HG03175 (cell line): ENCODE measurements at regions not wholly inside any gene's neighbourhood (a gene's known extent, or its start where the extent isn't known, plus 50 kb on each side); places are given as distances from the start of the nearest gene placed in this dataset.
"Not testable (repeated sequence)": the region's sequence is repeated elsewhere in the genome, so short reads cannot be mapped to it uniquely, and the experiment has no call there.

ENCODE experiments used
- ATAC-seq: cut with Tn5 transposase; IDR thresholded peaks from one replicate; pipeline ENCODE4 v1.9.1; 2021; ENCODE audit warnings: mild to moderate bottlenecking, moderate library complexity; ENCODE audit not compliant: unreplicated experiment

DNA sequence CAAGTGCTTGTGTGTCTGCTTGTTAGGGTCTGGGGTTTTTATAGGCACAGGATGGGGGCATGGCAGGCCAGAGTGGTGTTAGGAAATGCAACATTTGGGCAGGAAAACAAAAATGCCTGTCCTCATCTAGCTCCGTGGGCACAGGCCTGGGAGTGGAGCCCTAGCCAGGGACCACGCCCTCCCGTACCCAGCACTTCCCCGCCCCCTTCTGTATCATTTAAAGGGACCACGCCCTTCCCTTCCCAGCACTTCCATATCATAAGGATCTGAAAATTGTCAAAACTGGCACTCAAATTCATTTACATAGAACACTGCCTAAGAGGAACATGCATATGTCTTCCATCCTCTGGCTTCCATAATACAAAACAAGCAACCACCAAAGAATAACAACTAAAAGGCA is 185.8 kb downstream of the B3GLCT start:
- ATAC-seq, result no peak

DNA sequence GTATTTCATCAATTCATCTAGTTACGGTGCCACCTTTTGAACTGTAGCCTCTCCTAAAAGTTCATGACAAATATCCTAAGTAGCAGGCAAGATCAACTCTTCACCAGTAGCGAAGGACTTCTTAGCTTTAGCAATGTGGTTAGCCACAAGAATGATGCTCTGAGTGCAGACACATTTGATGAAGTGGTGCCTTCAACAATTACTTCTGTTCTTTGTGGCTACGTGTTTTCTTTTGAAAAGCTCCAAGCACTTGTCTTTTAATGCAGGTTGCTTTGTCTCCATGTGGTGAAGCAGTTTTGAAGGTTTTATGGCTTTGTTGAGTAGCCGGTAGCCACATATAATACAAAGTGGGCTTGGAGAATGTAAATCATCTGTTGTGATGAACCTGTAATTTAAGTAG is 194.7 kb downstream of the B3GLCT start:
- ATAC-seq, result no peak

DNA sequence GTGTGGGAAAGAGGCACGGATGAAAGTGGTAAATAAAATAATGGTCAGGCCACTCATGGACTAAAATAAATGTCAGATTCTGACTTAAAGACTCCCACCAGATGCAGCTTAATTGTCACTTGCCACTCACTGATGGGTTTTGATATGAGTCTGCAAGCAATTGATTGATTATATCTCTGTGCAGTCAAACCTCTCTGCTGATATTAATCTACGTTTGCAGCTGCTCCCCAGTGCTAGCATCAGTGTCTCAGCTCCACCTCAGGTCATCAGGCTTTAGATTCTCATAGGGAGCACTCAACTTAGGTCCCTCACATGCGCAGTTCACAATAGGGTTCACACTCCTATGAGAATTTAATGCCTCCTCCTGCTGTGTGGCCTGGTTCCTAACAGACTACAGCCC is 195.3 kb downstream of the B3GLCT start:
- no peak for ATAC-seq

DNA sequence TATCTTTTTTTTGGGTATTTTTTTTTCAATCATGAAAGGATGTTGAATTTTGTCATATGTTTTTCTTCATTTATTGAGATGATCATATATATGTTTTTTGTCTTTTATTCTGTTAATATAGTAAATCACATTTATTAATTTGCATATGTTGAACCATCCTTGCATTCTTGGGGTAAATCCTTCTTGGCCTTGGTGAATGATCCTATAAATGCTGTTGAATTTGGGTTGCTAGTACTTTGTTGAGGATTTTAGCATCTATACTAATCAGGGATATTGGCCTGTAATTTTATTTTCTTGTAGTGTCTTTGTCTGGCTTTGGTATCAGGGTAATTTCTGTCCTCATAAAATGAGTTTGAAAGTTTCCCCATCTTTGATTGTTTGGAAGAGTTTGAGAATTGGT is 199.9 kb downstream of the B3GLCT start:
- no peak for ATAC-seq

DNA sequence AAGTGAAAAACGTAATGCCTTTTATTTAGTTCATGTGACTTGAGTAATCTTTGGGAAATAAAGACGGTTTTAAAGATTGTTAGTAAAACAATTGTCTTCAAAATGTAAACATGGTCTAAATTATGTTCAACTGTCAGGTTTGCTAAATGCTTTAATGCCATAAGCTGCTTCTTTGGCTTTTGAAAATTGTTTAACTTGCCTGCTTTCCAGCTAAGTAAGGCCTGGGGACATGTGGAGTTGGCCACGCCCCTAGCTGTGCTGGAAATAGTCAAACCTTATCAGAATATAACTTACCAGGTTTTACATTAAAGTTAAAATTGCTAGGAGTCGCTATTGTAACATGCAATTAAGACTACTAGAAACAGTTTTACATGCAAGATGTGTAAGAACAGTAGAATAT is 203.9 kb downstream of the B3GLCT start:
- not testable (repeated sequence) for ATAC-seq

DNA sequence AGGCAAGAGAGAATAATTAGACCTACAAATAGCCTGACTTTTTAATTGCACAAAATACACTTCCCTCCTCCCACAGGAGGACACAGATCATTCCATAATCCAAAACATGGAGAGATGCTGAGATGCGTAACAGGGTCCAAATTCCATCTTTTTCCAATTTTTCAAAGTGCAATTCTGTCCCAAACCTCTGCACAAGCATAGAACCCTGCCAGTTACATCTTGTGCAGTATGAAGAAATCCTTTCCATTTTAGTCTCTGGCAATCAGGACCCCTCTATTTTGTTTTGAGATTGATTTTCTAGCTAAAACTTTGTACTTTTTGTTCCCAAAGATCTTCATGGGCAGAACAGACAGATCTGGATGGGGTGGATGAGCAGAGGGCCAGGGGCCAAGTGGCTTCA is 209.2 kb downstream of the B3GLCT start:
- no peak for ATAC-seq

DNA sequence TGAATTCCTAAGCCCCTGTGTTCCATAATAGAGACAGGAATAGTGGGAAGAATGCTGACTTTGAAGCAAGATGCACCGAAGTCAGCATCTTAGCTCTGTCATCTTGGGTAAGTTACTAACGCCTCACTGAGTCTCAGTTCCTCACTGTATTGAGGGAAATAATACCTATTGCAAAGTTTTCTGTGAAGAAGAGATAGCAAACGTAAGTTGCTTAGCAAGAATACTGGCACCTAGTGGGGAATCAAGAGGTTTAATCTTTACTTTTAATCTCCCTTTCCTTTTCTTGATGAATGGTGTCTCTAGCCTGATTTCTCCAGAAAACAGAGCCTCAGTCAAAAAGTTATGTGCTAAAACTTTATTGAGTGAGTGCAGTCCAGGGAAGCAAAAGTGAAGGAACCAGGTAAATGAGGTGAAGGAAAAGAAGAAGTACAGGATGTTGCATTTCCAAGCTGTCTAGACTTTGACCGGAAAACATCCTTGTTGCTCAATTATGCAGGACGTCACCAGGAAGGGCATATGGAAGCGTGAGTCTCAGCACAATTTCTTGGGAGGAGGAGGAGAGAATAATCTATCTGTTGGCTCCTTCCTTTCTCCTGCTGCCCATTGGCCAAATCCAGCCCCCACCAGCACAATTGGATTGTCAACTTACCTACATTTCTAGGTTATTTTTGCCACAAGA is 210.0 kb downstream of the B3GLCT start:
- ATAC-seq, result no peak

DNA sequence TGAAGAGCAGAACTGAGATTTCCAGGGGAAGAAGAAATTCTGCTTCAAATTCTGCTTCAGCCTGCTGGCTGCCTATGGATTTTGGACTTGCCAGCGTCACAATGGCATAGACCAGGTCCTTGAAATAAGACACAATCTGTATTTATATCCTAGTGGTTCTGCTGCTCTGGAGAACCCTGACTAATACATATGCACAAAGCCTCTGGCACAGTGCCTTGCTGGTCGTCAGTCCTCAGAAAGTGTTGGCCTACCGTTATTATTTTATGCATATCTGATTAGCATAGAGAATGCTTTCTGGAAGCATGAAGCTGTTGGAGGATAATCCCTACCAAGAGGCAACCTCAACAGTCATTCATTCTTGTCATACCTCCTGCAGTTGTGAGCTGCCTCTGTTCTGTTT is 213.7 kb downstream of the B3GLCT start:
- ATAC-seq, result no peak

DNA sequence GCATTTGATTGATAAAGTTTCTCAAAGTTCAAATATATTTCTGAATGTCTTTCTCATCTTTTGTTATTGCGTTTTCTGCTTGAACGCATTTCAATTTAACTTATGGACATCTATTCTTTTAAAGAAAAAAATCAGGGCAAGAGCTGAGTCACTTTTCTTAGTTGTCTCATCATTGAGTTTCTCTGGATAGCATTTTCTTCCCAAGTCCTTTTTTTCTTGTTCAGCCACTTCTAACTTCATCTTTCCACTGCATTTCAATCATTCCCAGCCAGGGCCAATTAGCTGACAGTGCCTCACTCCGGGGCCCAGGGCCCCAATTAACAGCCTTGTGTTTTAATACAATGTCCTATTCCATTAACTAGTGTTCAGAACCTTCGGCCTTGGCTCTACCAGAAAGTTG is 216.3 kb downstream of the B3GLCT start:
- ATAC-seq, result no peak

DNA sequence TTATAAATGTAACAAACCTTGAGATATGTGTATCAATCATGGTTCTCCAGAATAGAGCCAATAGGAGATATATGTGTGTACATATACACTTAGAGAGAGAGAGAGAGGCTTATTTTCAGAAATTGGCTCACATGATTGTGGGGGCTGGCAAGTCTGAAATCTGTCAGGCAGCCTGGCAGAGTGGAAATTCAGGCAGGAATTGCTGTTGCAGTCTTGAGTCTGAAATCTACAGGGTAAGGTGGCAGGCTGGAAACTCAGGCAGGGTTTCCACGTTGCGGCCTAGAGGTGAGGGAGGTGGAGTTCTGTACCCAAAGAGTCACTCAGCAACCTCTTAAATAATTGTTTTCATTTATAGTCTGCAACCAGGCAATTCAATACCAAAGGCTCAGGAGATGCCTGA is 218.4 kb downstream of the B3GLCT start:
- no peak for ATAC-seq

DNA sequence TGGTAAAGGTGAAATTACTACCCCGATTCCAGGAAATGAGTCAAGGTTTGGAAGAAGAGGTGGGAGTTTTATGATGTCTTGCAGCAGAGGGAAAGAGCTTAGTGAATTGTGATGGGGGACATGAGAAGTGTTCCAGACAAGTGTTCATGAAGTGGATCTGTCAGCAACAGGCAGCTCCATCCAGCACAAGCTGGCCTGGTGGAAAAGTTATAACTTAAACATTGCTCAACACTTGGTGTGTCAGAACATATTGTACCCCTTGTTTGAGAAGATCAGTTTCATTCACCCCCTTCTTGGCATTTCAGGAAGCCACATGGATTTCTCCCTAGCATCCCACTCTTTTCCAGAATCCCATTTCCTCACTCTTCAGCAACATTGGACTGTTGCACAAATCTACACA is 222.0 kb downstream of the B3GLCT start:
- ATAC-seq, result no peak

DNA sequence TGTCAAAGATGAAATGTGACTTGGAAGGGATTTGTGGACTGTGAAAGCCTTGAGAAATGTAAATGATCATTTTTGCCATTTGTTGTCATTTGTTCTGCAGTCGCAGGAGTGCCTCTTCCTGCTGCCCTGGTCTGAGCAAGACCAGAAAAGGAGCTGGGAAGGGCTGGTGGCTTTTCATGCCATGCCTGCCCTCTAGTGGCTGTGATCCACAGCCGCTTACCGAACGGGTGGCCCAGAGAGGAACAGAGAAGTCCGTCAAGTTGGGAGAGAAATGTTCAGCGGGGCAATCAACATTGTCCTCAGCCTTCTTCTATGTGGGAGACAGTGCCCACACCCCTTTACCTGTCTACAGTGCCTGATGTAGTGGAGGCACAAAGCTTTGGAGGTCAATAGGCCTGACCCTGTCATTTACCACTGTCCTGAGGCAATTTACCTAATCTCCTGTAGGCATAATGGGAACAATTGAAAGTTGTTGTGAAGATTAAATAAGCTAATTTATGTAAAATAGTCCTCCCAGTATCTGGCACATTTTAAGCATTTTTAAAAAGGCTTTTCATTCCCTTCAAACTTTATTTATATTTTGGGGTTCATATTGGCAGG is 224.5 kb downstream of the B3GLCT start:
- ATAC-seq, result peak; percentile 94

DNA sequence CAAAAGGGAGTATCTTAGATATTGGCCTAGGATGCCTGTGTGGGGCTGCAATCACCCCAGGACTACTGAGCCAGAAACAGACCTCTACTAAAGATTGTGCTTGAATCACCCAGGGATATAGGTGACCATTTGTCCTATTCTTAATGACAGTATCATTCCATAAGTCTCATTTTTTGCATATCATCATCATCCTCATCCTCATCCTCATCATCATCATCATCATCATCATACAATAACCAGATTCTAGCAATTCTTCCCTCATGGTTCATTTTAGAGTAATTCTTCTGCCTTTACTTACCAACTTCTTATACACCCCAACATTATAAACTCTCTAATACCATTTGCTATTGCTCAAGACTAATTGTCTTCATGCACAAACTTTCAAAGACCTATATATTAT is 226.6 kb downstream of the B3GLCT start:
- no peak for ATAC-seq

DNA sequence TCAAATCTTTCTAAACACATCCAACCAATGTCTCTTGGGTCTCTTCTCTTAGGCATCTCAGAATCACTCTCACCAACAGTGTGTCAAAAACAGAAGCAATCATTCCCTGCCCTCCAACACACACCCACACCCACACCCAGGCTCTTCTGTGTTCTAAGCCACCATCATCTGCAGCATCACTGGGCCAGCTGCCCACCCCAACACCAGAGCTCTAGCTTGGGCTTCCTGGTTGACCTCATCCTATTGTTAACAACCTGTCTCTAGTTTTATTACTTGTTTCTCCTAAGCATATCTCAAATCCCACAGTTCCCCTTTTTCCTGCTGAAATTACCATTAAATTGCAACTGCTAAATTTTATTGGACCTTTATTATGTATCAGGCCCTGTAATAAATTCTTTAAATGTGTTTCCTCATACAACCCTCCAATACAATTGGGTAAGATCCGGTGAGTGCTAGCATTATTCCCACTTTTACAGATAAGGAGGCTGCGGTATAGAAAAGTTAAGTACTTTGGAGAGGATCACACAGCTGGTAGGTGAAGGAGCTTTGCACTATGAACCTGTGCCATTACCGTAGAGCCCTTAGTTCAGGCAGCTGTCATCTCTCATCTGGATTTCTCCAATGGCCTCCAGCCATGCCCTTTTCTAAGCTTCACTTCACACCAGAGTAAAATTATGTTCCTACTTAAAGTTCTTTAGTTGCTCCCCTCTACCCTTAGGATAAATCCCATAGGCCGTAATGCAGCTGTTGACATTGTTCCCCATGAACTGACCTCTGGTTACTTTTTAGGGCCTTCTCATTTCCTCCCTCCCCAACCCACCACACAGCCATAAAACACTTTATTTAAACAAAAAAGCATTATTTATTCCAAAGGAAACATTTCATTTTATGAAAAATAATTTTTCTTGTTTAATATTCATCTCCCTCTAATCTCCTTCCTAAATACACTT is 227.7 kb downstream of the B3GLCT start:
- ATAC-seq, result no peak

DNA sequence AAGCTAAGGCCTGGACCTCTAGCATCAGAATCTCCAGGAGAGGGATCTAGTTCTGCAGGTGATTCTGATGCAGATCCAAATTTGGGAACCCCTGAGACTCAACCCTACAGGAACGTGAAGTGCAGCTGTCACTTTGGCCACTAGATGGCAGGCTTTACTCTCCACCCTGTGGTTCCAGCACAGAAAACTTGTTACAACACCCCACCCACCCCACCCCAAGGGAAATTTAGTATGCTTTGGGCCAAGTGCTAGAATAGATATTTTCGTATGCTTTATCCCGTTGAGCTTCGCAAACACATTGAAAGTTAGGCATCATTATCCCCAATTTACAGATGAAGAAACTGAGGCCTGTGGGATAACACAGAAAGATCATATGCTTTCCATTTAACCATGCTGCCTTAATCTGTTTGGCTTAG is 232.0 kb downstream of the B3GLCT start:
- ATAC-seq, result peak; percentile 55

DNA sequence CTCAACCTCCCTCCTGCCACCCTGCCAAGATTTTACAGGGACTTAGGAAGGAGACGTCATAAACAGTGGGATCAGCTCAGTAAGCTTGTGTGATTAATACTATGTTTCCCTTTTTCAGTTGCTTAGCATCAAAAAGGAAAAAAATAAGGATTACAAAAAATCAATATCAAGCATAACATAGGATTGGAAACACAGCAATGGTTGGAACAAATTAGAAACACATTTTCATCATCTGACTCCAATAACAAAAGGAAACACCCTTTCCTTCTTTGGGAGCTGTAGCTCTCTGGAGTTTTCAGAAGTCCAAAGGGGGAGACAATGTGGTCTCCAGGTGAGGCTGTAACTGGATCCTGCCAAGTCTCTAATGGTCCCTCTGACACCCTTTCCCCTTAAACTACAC is 233.4 kb downstream of the B3GLCT start:
- no peak for ATAC-seq

DNA sequence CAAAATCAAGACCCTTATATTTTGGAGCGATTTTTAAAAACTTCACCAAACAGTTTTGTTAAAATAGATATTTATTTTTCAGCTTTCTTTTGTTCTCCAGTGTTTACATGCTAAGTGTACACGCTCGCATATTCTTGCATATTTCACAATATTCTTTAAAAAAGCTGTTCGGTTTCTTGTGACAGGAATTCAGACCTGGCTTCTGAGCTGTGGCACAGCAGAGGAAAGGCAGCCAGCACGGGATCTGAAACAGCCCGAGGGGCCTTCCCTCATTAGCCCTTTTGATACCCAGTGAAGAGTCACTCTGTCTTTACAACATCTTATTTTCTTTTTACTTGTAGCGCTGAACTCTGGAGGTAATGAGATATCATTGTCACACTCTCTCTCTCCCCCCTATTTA is 234.0 kb downstream of the B3GLCT start:
- no peak for ATAC-seq

DNA sequence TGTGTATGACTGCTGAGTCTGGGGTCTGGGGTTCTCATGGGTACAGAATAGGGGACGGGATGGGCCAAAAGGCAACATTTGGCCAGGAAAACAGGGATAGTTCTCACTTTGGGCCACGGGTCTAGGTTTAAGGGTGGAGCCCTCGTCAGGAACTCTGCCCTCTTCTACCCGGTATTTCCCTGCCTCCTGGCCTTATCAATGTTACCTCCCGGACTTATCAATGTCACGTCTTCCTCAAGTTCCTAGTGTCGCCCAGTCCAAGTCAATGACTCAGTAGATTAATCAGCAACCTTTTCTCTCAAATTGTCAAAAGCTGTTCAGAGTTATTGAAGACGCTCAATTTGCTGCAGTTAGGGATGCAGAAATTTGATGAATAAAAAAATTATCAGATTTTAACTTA is 234.8 kb downstream of the B3GLCT start:
- no peak for ATAC-seq

DNA sequence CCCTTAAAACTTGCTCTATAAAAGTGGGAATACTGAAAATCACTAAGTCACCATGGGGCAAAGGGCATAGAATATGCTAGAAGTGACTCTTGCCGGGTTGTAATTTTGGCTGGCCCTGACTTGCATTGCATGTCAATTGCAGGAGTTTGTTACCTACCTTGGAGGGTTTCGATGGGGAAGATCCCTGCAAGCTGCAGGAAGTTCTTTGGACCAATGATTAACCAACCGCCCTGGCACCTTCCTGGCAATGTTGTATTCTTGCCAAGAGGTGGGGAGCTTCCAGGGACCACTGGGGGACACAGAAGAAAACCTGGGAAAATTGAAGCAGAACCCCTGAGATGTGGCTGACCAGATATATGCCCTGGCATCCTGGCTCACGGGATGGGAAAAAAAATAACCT is 235.8 kb downstream of the B3GLCT start:
- ATAC-seq, result no peak

DNA sequence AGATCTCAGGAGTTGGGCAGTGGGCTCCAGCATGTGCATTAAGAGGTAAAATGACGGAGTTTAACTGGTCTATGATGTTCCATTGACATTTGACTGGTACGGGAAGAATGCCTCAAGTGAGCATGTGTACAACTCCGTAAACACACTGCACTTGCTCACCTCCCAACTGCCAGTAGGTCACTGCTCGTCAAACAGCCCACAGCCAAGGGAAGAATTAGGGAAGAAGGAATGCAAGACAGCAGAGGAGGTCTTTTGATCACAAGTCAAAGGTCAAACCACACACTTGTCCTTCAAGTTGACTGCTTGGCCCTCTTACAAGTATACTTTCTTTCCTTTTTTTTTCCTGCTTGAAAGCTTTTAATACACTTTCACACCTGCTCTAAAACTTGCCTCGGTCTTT is 236.7 kb downstream of the B3GLCT start:
- no peak for ATAC-seq

DNA sequence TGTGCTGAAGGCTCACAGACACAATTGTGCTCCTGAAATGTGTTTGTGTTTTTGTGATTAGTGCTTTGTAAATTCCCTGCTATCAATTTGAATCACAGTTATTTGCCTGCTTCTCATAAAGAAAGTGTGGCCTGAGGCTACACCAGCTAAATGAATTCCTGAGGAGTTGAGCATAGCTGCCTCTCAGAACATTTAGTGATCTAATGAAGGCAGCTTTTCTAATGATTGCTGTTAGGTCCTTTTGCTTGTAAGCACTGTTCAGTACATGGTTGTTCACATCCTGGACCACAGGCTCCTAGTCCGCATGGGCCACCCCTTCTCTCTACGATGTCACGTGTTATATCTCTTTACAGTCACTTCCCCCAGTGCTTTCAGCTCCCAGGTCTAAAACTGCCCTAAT is 238.2 kb downstream of the B3GLCT start:
- ATAC-seq, result no peak

DNA sequence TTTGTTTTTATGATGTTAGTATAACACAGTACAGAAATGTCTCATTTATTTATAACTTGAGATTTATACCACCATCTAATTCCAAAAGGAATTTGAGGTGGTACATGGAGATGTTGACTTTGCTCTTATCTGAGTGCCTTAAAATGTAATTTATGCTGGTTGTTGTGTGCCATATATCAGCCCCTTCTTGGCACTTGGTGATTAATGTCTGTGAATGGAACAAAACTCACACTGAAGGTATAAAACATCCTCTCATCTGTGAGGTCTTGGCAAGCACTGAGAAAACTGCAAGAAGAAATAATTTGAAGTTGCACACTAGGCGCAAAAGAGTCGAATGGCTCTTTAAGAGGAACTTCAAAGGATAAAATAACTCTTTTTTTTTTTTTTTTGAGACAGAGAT is 240.4 kb downstream of the B3GLCT start:
- no peak for ATAC-seq
